VCaP (cell line): ENCODE measurements at regions not wholly inside any gene's neighbourhood (a gene's known extent, or its start where the extent isn't known, plus 50 kb on each side); places are given as distances from the start of the nearest gene placed in this dataset.

Experiments used
- H3K27ac ChIP-seq: fragments of 450-650 bp; 2 replicates; pipeline ENCODE4 v1.5.1; 2017
- CTCF ChIP-seq: fragments of 450-650 bp; conservative IDR thresholded peaks from 2 replicates; pipeline ENCODE4 v1.5.1; 2017; ENCODE audit warnings: mild to moderate bottlenecking, moderate library complexity

GRCh38 chr2:175648577-175649063 lies 353.4 kb downstream of the LNPK start:
- H3K27ac ChIP-seq = no peak overlapping the region
- TF ChIP-seq CTCF = no peak

- no peak overlapping the region for H3K27ac ChIP-seq
- no peak for TF ChIP-seq CTCF
These were observed 355.0 kb downstream of the LNPK start for GRCh38 chr2:175647058-175647457.

GRCh38 chr2:175640655-175641054 lies 361.4 kb downstream of the LNPK start:
- no peak overlapping the region for H3K27ac ChIP-seq
- TF ChIP-seq CTCF = no peak

- H3K27ac ChIP-seq = no peak overlapping the region
- TF ChIP-seq CTCF = no peak
These were observed 368.8 kb downstream of the LNPK start for GRCh38 chr2:175633227-175633626.

GRCh38 chr2:175631245-175631623 lies 370.8 kb downstream of the LNPK start:
- TF ChIP-seq CTCF = no peak
- no peak overlapping the region for H3K27ac ChIP-seq

GRCh38 chr2:175630280-175631244 lies 371.5 kb downstream of the LNPK start:
- H3K27ac ChIP-seq = no peak overlapping the region
- no peak for TF ChIP-seq CTCF

GRCh38 chr2:175628243-175628642 lies 373.8 kb downstream of the LNPK start:
- H3K27ac ChIP-seq = no peak overlapping the region
- no peak for TF ChIP-seq CTCF
